Neural cell (in vitro differentiated cells): ENCODE measurements at regions not wholly inside any gene's neighbourhood (a gene's known extent, or its start where the extent isn't known, plus 50 kb on each side); places are given as distances from the start of the nearest gene placed in this dataset.

Experiments used
- H2AFZ ChIP-seq: fragments of 200-600, 300-800 bp; sonication (generic), shearing (Covaris generic); 2 replicates; pipeline ENCODE4 v1.6.0; 2014; ENCODE audit warnings: low read depth, mild to moderate bottlenecking, antibody characterized with exemption, low read length, moderate library complexity
- H3F3A ChIP-seq: fragments of 200-600 bp; shearing (Covaris generic); 2 replicates; pipeline ENCODE4 v1.6.1; 2016; ENCODE audit warnings: mild to moderate bottlenecking, moderate library complexity, mixed read lengths, antibody characterized with exemption, low read length; ENCODE audit not compliant: insufficient read depth, poor library complexity, severe bottlenecking
- H3K27ac ChIP-seq: fragments of 200-600, 300-800 bp; sonication (generic), shearing (Covaris generic); 2 replicates; pipeline ENCODE4 v1.5.1; 2014; ENCODE audit warnings: mild to moderate bottlenecking, low read length, moderate library complexity
- H3K27me3 ChIP-seq: fragments of 300-800, 200-600 bp; sonication (generic), shearing (Covaris generic); 2 replicates; pipeline ENCODE4 v1.6.0; 2014; ENCODE audit warnings: mild to moderate bottlenecking, low read depth, low read length, moderate library complexity; ENCODE audit not compliant: insufficient read depth
- H3K36me3 ChIP-seq: fragments of 300-800, 200-600 bp; sonication (generic), shearing (Covaris generic); 2 replicates; pipeline ENCODE4 v1.5.1; 2014; ENCODE audit warnings: mild to moderate bottlenecking, antibody characterized with exemption, low read length, moderate library complexity; ENCODE audit not compliant: insufficient read depth
- H3K4me2 ChIP-seq: fragments of 300-800, 200-600 bp; sonication (generic), shearing (Covaris generic); 2 replicates; pipeline ENCODE4 v1.6.0; 2014; ENCODE audit warnings: mild to moderate bottlenecking, low read length
- H3K4me3 ChIP-seq: fragments of 300-800, 200-600 bp; sonication (generic), shearing (Covaris generic); 2 replicates; pipeline ENCODE4 v1.5.1; 2014; ENCODE audit warnings: mild to moderate bottlenecking, low read length, moderate library complexity
- H3K79me2 ChIP-seq: fragments of 200-600 bp; shearing (Covaris generic); replicated peaks from 2 replicates; pipeline ENCODE4 v1.6.0; 2014; ENCODE audit warnings: mild to moderate bottlenecking, low read length, moderate library complexity; ENCODE audit not compliant: insufficient read depth
- H3K9ac ChIP-seq: fragments of 300-800, 200-600 bp; sonication (generic), shearing (Covaris generic); 2 replicates; pipeline ENCODE4 v1.6.1; 2016; ENCODE audit warnings: mild to moderate bottlenecking, low read length, mixed read lengths
- H3K9me2 ChIP-seq: fragments of 200-600 bp; shearing (Covaris generic); 2 replicates; pipeline ENCODE4 v1.6.1; 2016; ENCODE audit warnings: mild to moderate bottlenecking, low read length, mixed read lengths; ENCODE audit not compliant: insufficient read depth
- H3K9me3 ChIP-seq: fragments of 200-600, 300-800 bp; sonication (generic), shearing (Covaris generic); 2 replicates; pipeline ENCODE4 v1.6.1; 2016; ENCODE audit warnings: mild to moderate bottlenecking, mixed run types, low read length, moderate library complexity, mixed read lengths
- H4K20me1 ChIP-seq: fragments of 200-600 bp; shearing (Covaris generic); 2 replicates; pipeline ENCODE4 v1.6.1; 2016; ENCODE audit warnings: mild to moderate bottlenecking, mixed run types; ENCODE audit not compliant: insufficient read depth
- EP300 ChIP-seq: fragments of 450-650 bp; conservative IDR thresholded peaks from 2 replicates; pipeline ENCODE4 v1.6.1; 2014; ENCODE audit warnings: antibody characterized with exemption, mild to moderate bottlenecking, moderate library complexity; ENCODE audit not compliant: poor library complexity, severe bottlenecking
- EZH2 ChIP-seq: fragments of 200-600, 300-800 bp; shearing (Covaris generic), sonication (generic); IDR thresholded peaks from 2 replicates; pipeline ENCODE4 v1.6.1; 2014; ENCODE audit warnings: antibody characterized with exemption, low read length, borderline replicate concordance, mild to moderate bottlenecking; ENCODE audit not compliant: insufficient read depth, poor library complexity, severe bottlenecking
- MXI1 ChIP-seq: fragments of 450-650 bp; conservative IDR thresholded peaks from 2 replicates; pipeline ENCODE4 v1.6.1; 2014; ENCODE audit warnings: antibody characterized with exemption, mild to moderate bottlenecking; ENCODE audit not compliant: poor library complexity, severe bottlenecking
- POLR2AphosphoS5 ChIP-seq: IDR thresholded peaks from 2 replicates; pipeline ENCODE4 v1.6.1; 2012
- RAD21 ChIP-seq: fragments of 450-650 bp; conservative IDR thresholded peaks from 2 replicates; pipeline ENCODE4 v1.6.1; 2014; ENCODE audit warnings: antibody characterized with exemption, mild to moderate bottlenecking, moderate library complexity
- SMC3 ChIP-seq: fragments of 450-650 bp; conservative IDR thresholded peaks from 2 replicates; pipeline ENCODE4 v1.6.1; 2014; ENCODE audit warnings: antibody characterized with exemption, mild to moderate bottlenecking, moderate library complexity; ENCODE audit not compliant: poor library complexity
- TAF1 ChIP-seq: IDR thresholded peaks from 2 replicates; pipeline ENCODE4 v1.6.1; 2012; ENCODE audit warnings: low read depth
- TF ChIP-seq, protein P1 (sequence below): IDR thresholded peaks from 2 replicates; pipeline ENCODE4 v1.6.1; 2012; ENCODE audit warnings: borderline replicate concordance
- TF ChIP-seq, protein P2 (sequence below): fragments of 450-650 bp; IDR thresholded peaks from 2 replicates; pipeline ENCODE4 v1.5.1; 2014; ENCODE audit warnings: antibody characterized with exemption, mild to moderate bottlenecking, moderate library complexity; ENCODE audit not compliant: poor library complexity, severe bottlenecking

DNA sequence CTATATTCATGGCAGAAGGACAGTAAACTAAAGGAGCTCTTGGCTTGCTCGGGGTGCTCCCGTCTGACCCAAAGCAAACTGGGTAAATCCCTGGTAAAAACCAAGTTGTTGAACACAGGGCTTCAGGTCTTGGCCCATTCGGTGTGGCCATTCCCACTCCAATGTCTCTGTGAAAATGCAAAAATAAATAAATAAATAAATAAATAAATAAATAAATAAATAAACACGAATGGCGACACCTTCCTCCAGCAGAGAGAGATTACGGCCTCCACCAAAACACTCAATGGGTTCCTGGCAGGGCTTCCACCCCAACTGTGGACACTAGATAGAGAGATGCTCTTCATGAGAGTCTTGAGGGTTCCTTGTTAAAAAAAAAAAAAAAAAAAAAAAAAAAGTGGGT is 325.3 kb downstream of the SOX9 start:
- Histone ChIP-seq H3K9me2 (no peaks in the 10 kb centered on the region), H3K9me3 (no peaks in the 10 kb centered on the region), H3K4me3 (no peak overlapping the region), H3K36me3 (no peaks in the 10 kb centered on the region), H3K9ac (no peak overlapping the region), H3K4me2 (no peak overlapping the region), H3K79me2 (no peaks in the 10 kb centered on the region), H3K27me3 (no peaks in the 10 kb centered on the region), H3F3A (no peaks in the 10 kb centered on the region), H3K27ac (no peak overlapping the region), H4K20me1 (no peaks in the 10 kb centered on the region), H2AFZ (no peak overlapping the region)
- TF ChIP-seq, protein P1, sequence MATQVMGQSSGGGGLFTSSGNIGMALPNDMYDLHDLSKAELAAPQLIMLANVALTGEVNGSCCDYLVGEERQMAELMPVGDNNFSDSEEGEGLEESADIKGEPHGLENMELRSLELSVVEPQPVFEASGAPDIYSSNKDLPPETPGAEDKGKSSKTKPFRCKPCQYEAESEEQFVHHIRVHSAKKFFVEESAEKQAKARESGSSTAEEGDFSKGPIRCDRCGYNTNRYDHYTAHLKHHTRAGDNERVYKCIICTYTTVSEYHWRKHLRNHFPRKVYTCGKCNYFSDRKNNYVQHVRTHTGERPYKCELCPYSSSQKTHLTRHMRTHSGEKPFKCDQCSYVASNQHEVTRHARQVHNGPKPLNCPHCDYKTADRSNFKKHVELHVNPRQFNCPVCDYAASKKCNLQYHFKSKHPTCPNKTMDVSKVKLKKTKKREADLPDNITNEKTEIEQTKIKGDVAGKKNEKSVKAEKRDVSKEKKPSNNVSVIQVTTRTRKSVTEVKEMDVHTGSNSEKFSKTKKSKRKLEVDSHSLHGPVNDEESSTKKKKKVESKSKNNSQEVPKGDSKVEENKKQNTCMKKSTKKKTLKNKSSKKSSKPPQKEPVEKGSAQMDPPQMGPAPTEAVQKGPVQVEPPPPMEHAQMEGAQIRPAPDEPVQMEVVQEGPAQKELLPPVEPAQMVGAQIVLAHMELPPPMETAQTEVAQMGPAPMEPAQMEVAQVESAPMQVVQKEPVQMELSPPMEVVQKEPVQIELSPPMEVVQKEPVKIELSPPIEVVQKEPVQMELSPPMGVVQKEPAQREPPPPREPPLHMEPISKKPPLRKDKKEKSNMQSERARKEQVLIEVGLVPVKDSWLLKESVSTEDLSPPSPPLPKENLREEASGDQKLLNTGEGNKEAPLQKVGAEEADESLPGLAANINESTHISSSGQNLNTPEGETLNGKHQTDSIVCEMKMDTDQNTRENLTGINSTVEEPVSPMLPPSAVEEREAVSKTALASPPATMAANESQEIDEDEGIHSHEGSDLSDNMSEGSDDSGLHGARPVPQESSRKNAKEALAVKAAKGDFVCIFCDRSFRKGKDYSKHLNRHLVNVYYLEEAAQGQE, result no peak
- TF ChIP-seq MXI1, result no peak
- no peak for TF ChIP-seq TAF1
- TF ChIP-seq EP300, result no peak
- TF ChIP-seq POLR2AphosphoS5, result no peak
- TF ChIP-seq RAD21, result no peak
- no peak for TF ChIP-seq SMC3
- TF ChIP-seq, protein P2, sequence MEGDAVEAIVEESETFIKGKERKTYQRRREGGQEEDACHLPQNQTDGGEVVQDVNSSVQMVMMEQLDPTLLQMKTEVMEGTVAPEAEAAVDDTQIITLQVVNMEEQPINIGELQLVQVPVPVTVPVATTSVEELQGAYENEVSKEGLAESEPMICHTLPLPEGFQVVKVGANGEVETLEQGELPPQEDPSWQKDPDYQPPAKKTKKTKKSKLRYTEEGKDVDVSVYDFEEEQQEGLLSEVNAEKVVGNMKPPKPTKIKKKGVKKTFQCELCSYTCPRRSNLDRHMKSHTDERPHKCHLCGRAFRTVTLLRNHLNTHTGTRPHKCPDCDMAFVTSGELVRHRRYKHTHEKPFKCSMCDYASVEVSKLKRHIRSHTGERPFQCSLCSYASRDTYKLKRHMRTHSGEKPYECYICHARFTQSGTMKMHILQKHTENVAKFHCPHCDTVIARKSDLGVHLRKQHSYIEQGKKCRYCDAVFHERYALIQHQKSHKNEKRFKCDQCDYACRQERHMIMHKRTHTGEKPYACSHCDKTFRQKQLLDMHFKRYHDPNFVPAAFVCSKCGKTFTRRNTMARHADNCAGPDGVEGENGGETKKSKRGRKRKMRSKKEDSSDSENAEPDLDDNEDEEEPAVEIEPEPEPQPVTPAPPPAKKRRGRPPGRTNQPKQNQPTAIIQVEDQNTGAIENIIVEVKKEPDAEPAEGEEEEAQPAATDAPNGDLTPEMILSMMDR, result no peak
- no peak for TF ChIP-seq EZH2

DNA sequence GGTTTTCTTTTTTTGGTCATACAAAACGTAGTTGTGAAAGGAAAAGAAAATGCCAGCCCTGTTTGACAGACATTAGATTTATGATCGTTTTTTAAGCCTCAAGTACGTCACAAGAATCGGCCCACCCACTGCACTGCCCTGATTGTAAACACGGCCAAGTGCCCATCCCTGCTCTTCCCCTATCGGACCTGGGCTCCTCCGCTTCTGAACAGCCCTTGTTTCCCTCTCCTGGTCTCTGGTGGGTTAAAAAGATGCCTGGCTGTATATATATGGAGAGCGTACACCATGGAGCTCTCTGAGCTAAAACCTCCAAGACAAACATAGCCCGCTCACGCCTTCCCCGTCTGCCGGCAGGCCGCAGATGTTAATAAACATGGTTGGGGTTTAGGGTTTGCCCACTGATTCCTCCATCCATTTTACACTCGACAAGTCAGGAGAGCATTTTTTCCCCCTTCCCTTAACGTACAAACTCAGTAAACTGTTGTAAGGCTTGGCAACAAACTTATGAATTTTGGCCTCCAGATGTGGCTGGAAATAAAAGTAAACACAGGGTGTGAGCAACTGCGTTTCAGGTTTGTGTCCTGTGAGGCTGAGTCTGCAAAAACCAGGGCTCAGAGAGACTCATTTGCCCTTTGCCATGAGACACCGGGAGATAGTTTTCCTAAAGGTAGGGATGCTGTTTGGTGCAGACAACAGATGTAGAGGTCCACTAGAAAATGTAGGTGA is 325.9 kb downstream of the SOX9 start:
- no peak for TF ChIP-seq SMC3
- no peak for TF ChIP-seq MXI1
- no peak for TF ChIP-seq RAD21
- TF ChIP-seq, protein P1, result no peak
- TF ChIP-seq TAF1, result no peak
- TF ChIP-seq, protein P2, result no peak
- TF ChIP-seq EZH2, result no peak
- no peak for TF ChIP-seq POLR2AphosphoS5
- no peak for TF ChIP-seq EP300
- H3K9ac ChIP-seq, result no peak overlapping the region
- H3K79me2 ChIP-seq, result no peaks in the 10 kb centered on the region
- H4K20me1 ChIP-seq, result no peaks in the 10 kb centered on the region
- no peak overlapping the region for H3K4me3 ChIP-seq
- no peaks in the 10 kb centered on the region for H3K36me3 ChIP-seq
- no peak overlapping the region for H3K27ac ChIP-seq
- H3K27me3 ChIP-seq, result no peaks in the 10 kb centered on the region
- H3K4me2 ChIP-seq, result no peak overlapping the region
- H3K9me2 ChIP-seq, result no peaks in the 10 kb centered on the region
- no peak overlapping the region for H2AFZ ChIP-seq
- no peaks in the 10 kb centered on the region for H3F3A ChIP-seq
- H3K9me3 ChIP-seq, result no peaks in the 10 kb centered on the region
